Fibroblast of the aortic adventitia (primary cell): ENCODE measurements at regions not wholly inside any gene's neighbourhood (a gene's known extent, or its start where the extent isn't known, plus 50 kb on each side); places are given as distances from the start of the nearest gene placed in this dataset.
"Not testable (repeated sequence)": the region's sequence is repeated elsewhere in the genome, so short reads cannot be mapped to it uniquely, and the experiment has no call there.

Experiments used
- DNase-seq: peaks from one replicate; pipeline ENCODE4 v3.0.0-alpha.2; 2010; ENCODE audit warnings: low read depth
- H3K4me3 ChIP-seq: 2 replicates; pipeline ENCODE4 v1.5.1; 2011; ENCODE audit warnings: low read depth, mild to moderate bottlenecking, control low read depth, low read length, moderate library complexity
- TF ChIP-seq, protein P1 (sequence below): IDR thresholded peaks from 2 replicates; pipeline ENCODE4 v1.5.1; 2011; ENCODE audit warnings: mild to moderate bottlenecking, low read length, control low read depth, inconsistent platforms; ENCODE audit not compliant: insufficient read depth

DNA sequence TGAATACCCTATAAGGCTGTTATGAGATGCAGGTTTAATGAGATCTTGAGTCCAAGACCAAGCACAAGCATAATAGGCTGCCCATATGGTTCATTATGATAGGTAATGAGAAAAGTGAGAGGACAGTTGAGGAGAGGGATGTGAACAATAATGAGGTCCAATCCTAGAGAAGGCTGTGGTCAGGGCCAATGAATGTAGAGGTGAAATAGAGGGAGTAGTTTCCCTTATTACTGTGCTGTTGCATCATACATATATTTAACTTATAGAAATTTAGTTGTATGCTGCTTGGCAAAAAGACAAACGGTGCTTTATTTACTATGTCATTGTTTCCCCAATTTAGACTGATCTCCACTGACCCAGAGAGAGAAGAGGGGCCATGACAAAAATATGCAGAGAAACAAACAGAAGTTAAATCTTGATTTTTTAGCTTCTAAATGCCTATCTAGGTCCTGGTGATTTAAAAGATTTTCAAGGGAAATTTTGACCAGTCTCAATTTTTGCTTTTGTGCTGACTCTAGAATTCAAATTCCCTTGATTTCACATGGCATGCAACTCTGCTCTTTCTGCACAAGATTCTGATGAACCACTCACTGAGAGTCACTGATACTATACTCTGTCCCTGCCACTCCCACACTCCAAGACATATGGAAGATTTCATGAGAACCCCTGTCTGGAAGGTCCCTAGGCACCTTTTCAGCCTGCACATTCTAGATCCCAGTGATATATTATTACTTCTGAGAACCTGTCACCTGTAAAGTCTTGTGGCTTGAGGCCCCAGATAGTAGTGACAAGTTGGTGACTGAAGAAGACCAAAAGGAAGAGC is 159.7 kb downstream of the VSIG4 start:
- DNase-seq: no peak
- H3K4me3 ChIP-seq: no peak overlapping the region
- TF ChIP-seq, protein P1, sequence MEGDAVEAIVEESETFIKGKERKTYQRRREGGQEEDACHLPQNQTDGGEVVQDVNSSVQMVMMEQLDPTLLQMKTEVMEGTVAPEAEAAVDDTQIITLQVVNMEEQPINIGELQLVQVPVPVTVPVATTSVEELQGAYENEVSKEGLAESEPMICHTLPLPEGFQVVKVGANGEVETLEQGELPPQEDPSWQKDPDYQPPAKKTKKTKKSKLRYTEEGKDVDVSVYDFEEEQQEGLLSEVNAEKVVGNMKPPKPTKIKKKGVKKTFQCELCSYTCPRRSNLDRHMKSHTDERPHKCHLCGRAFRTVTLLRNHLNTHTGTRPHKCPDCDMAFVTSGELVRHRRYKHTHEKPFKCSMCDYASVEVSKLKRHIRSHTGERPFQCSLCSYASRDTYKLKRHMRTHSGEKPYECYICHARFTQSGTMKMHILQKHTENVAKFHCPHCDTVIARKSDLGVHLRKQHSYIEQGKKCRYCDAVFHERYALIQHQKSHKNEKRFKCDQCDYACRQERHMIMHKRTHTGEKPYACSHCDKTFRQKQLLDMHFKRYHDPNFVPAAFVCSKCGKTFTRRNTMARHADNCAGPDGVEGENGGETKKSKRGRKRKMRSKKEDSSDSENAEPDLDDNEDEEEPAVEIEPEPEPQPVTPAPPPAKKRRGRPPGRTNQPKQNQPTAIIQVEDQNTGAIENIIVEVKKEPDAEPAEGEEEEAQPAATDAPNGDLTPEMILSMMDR: no peak

DNA sequence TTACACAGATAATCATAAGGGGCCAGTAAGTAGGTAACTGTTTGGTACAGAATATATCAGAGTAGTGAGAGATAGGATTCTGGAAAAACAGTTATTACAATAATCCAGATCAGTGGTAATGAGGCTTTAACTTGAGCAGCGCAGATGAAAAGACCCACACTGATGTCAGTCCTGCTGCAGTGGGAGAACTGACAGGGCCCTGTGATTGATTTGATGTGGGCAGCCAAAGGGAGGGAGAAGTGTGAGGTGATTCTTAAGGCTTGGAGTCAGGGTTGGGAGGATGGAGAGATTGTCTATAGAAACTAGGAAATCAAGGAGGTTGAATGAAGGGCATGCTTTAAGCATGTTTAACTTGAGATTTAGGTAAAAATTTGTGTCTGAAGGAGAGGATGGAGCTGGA is 161.4 kb downstream of the VSIG4 start:
- H3K4me3 ChIP-seq: no peak overlapping the region
- no peak for DNase-seq

DNA sequence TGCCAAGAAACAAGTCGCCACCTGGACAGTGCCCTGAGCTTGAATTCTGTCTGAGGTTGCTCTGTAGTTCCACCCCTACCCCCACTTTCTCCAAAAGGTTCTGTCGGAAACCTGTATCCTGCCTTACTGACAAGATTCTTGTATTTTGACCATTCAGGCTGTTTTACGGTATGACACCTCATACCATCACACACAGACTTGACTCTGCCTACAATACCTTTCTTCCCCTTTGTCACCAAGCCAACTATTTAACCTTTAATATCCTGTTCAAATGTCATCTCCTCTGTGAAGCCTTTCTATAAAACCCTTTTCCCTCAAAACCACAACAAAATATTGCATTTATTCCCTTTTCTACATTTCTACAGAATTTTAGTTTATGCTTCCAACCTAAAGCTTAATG is 161.9 kb downstream of the VSIG4 start:
- TF ChIP-seq, protein P1: no peak
- no peak for DNase-seq
- no peak overlapping the region for H3K4me3 ChIP-seq

More for the DNA sequence above, 161.4 kb downstream of the VSIG4 start:
- TF ChIP-seq, protein P1: no peak

DNA sequence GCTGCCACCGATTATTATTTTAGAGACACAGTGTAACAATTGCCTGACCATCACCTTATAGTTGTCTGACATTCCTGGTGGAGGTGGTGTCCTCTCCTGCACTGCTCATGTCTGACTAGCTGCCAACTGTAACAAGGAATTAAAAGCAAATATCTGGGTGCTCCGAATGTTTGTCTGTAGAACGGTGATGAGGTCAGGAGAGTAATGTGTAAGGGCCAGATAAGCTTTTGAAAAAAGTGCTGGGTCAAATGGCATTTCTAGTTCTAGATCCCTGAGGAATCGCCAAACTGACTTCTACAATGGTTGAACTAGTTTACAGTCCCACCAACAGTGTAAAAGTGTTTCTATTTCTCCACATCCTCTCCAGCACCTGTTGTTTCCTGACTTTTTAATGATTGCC is 164.3 kb downstream of the VSIG4 start:
- H3K4me3 ChIP-seq, DNase-seq: not testable (repeated sequence)

- no peak overlapping the region for H3K4me3 ChIP-seq
- TF ChIP-seq, protein P1: no peak
- no peak for DNase-seq
These were observed 165.1 kb downstream of the VSIG4 start for GRCh38 chrX:65874765-65875164.

DNA sequence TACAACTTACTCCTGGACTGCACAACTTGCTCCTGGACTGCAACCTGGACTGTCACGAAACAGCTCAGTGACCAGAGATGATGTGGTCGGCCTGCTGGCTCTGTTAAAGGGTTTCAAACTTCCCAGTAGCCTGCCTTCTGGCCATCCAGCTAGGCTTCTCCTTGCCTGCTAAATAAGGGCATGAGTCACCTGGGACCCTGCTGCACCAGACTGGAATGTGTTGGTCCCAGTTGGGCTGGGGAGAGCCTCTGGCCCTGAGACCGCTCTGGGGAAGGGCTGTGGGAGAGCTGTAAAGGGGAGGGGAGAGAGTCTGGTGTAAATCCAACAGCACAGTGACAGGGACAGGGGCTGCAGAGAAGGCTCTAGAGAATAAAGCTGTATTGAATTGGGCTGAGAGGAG is 165.8 kb downstream of the VSIG4 start:
- H3K4me3 ChIP-seq: no peak overlapping the region
- TF ChIP-seq, protein P1: no peak
- no peak for DNase-seq

DNA sequence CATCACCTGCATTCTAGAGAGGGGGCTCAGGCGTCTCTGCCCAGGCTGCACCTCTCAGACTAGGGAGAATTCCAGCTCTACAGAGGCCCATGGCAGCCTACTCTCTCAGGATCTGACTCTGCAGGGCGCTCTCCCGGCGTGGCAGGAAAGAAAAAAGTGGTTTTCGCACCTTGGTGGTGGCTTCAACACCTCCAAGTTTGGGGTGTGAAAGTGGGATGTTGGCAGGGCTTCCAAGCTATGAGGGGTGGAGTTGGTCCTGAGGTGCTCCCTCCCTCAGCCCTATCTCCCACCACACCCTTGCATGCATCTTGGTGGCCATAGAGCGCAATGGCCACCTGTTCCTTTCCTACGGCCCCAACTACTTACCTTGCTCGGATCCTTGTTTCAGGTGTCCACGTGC is 166.5 kb downstream of the VSIG4 start:
- no peak for DNase-seq
- H3K4me3 ChIP-seq: no peak overlapping the region
- TF ChIP-seq, protein P1: no peak
